Type B pancreatic cell (in vitro differentiated cells): ENCODE measurements at regions not wholly inside any gene's neighbourhood (a gene's known extent, or its start where the extent isn't known, plus 50 kb on each side); places are given as distances from the start of the nearest gene placed in this dataset.

Experiments used
- DNase-seq: peaks from one replicate; pipeline ENCODE4 v3.0.0; 2021; ENCODE audit warnings: mixed read lengths; ENCODE audit not compliant: unreplicated experiment; ENCODE audit errors: extremely low spot score
- H3K27ac Mint-ChIP-seq: 2 replicates; pipeline ENCODE4 v1.8.0; 2021; ENCODE audit warnings: mild to moderate bottlenecking, mixed read lengths
- H3K27me3 Mint-ChIP-seq: 2 replicates; pipeline ENCODE4 v1.8.0; 2021; ENCODE audit warnings: mixed read lengths
- H3K36me3 Mint-ChIP-seq: 2 replicates; pipeline ENCODE4 v1.8.0; 2021; ENCODE audit warnings: mixed read lengths
- H3K4me1 Mint-ChIP-seq: one replicate; pipeline ENCODE4 v1.8.0; 2021; ENCODE audit warnings: mixed read lengths; ENCODE audit not compliant: unreplicated experiment
- H3K4me3 Mint-ChIP-seq: 2 replicates; pipeline ENCODE4 v1.8.0; 2021; ENCODE audit warnings: mild to moderate bottlenecking, mixed read lengths
- H3K9me3 Mint-ChIP-seq: 2 replicates; pipeline ENCODE4 v1.8.0; 2021; ENCODE audit warnings: mixed read lengths
- CTCF ChIP-seq: fragments of 200-600 bp; sonication (generic); conservative IDR thresholded peaks from 2 replicates; pipeline ENCODE4 v1.5.0; 2021; ENCODE audit warnings: antibody characterized with exemption, mild to moderate bottlenecking

GRCh38 chr18:24627644-24628315 lies 167.3 kb downstream of the HRH4 start:
- no peaks in the 10 kb centered on the region for H3K36me3 Mint-ChIP-seq

GRCh38 chr18:24628326-24628725 lies 167.9 kb downstream of the HRH4 start:
- peaks cover 4% of the 10 kb centered on the region for H3K27me3 Mint-ChIP-seq
- no peak for TF ChIP-seq CTCF
- H3K4me3 Mint-ChIP-seq, result no peak overlapping the region
- H3K36me3 Mint-ChIP-seq, result no peaks in the 10 kb centered on the region
- H3K4me1 Mint-ChIP-seq, result peaks cover 6% of the 10 kb centered on the region
- peaks cover 6% of the 10 kb centered on the region for H3K9me3 Mint-ChIP-seq
- H3K27ac Mint-ChIP-seq, result no peak overlapping the region
- DNase-seq, result no peak

More at GRCh38 chr18:24627644-24628315, 167.3 kb downstream of the HRH4 start:
- no peak for TF ChIP-seq CTCF
- Mint-ChIP-seq H3K27me3 (peaks cover 4% of the 10 kb centered on the region), H3K4me1 (peaks cover 6% of the 10 kb centered on the region), H3K27ac (no peak overlapping the region), H3K9me3 (peaks cover 6% of the 10 kb centered on the region), H3K4me3 (no peak overlapping the region)
- no peak for DNase-seq

- Mint-ChIP-seq H3K4me1 (peaks cover 6% of the 10 kb centered on the region), H3K9me3 (peaks cover 6% of the 10 kb centered on the region), H3K27ac (no peak overlapping the region), H3K36me3 (no peaks in the 10 kb centered on the region), H3K27me3 (peaks cover 4% of the 10 kb centered on the region), H3K4me3 (no peak overlapping the region)
- no peak for TF ChIP-seq CTCF
- DNase-seq, result no peak
Measured at GRCh38 chr18:24629921-24630320, 169.5 kb downstream of the HRH4 start.

GRCh38 chr18:24630346-24630880 lies 170.0 kb downstream of the HRH4 start:
- DNase-seq, result no peak
- peaks cover 6% of the 10 kb centered on the region for H3K4me1 Mint-ChIP-seq

GRCh38 chr18:24631243-24632025 lies 171.0 kb downstream of the HRH4 start:
- H3K9me3 Mint-ChIP-seq, result peaks cover 6% of the 10 kb centered on the region
- H3K4me1 Mint-ChIP-seq, result peaks cover 6% of the 10 kb centered on the region
- H3K27me3 Mint-ChIP-seq, result peaks cover 4% of the 10 kb centered on the region
- no peak for DNase-seq
- H3K36me3 Mint-ChIP-seq, result no peaks in the 10 kb centered on the region
- H3K4me3 Mint-ChIP-seq, result no peak overlapping the region
- no peak for TF ChIP-seq CTCF
- H3K27ac Mint-ChIP-seq, result no peak overlapping the region

More at GRCh38 chr18:24630346-24630880, 170.0 kb downstream of the HRH4 start:
- no peak overlapping the region for H3K4me3 Mint-ChIP-seq
- H3K27ac Mint-ChIP-seq, result no peak overlapping the region
- H3K9me3 Mint-ChIP-seq, result peaks cover 6% of the 10 kb centered on the region
- peaks cover 4% of the 10 kb centered on the region for H3K27me3 Mint-ChIP-seq
- H3K36me3 Mint-ChIP-seq, result no peaks in the 10 kb centered on the region
- TF ChIP-seq CTCF, result no peak
